ENCODE measurements at regions not wholly inside any gene's neighbourhood (a gene's known extent, or its start where the extent isn't known, plus 50 kb on each side); places are given as distances from the start of the nearest gene placed in this dataset.
A peak's percentile ranks its signal among the peaks of the same experiment; 100 is the strongest.
"Not testable (repeated sequence)": the region's sequence is repeated elsewhere in the genome, so short reads cannot be mapped to it uniquely, and the experiment has no call there.

GRCh38 chr4:159767406-159767805 lies 664.5 kb downstream of the RAPGEF2 start:
- ATAC-seq (ENCODE audit: low read depth in 2 of 2) (no peak), DNase-seq (no peak)
- Mint-ChIP-seq H3K9me3 (peaks cover 0 to 4% (median 0%) of the 10 kb centered on the region in 7 donors), H3K36me3 (no peaks in the 10 kb centered on the region), H3K27ac (no peak overlapping the region), H3K4me1 (no peaks in the 10 kb centered on the region), H3K27me3 (no peaks in the 10 kb centered on the region), H3K4me3 (no peak overlapping the region)

- no peaks in the 10 kb centered on the region for H3K36me3 Mint-ChIP-seq
- no peak overlapping the region for H3K27ac Mint-ChIP-seq
- no peak overlapping the region for H3K4me3 Mint-ChIP-seq
- H3K4me1 Mint-ChIP-seq = no peaks in the 10 kb centered on the region
- peaks cover 0 to 2% (median 0%) of the 10 kb centered on the region in 7 donors for H3K9me3 Mint-ChIP-seq
- no peak for DNase-seq
- no peak for ATAC-seq (ENCODE audit: low read depth in 2 of 2)
- no peaks in the 10 kb centered on the region for H3K27me3 Mint-ChIP-seq
These were observed 665.1 kb downstream of the RAPGEF2 start for GRCh38 chr4:159768016-159768415.

- Mint-ChIP-seq H3K4me1 (no peaks in the 10 kb centered on the region), H3K27me3 (no peaks in the 10 kb centered on the region), H3K36me3 (no peaks in the 10 kb centered on the region), H3K4me3 (no peak overlapping the region), H3K27ac (no peak overlapping the region), H3K9me3 (peaks cover 0 to 6% (median 0%) of the 10 kb centered on the region in 7 donors)
- no peak for DNase-seq
- ATAC-seq (ENCODE audit: low read depth in 2 of 2) = no peak
These were observed 667.5 kb downstream of the RAPGEF2 start for GRCh38 chr4:159770401-159770800.

- ATAC-seq (ENCODE audit: low read depth in 2 of 2) = no peak
- no peaks in the 10 kb centered on the region for H3K4me1 Mint-ChIP-seq
- no peaks in the 10 kb centered on the region for H3K36me3 Mint-ChIP-seq
- no peak overlapping the region for H3K27ac Mint-ChIP-seq
- no peaks in the 10 kb centered on the region for H3K27me3 Mint-ChIP-seq
- H3K4me3 Mint-ChIP-seq = no peak overlapping the region
- H3K9me3 Mint-ChIP-seq = peaks cover 0 to 6% (median 0%) of the 10 kb centered on the region in 7 donors
- no peak for DNase-seq
These were observed 668.1 kb downstream of the RAPGEF2 start for GRCh38 chr4:159770969-159771368.

GRCh38 chr4:159776961-159777360 lies 674.1 kb downstream of the RAPGEF2 start:
- H3K27me3 Mint-ChIP-seq = no peaks in the 10 kb centered on the region
- no peak overlapping the region for H3K4me3 Mint-ChIP-seq
- DNase-seq (no peak), ATAC-seq (ENCODE audit: low read depth in 2 of 2) (no peak)
- peaks cover 0 to 6% (median 0%) of the 10 kb centered on the region in 7 donors for H3K9me3 Mint-ChIP-seq
- H3K4me1 Mint-ChIP-seq = no peaks in the 10 kb centered on the region
- no peaks in the 10 kb centered on the region for H3K36me3 Mint-ChIP-seq
- H3K27ac Mint-ChIP-seq = no peak overlapping the region

- Mint-ChIP-seq H3K27ac (peak overlapping the region in 1 of 6 donors; percentile 4), H3K9me3 (peaks cover 0 to 6% (median 0%) of the 10 kb centered on the region in 7 donors), H3K4me3 (no peak overlapping the region), H3K4me1 (no peaks in the 10 kb centered on the region), H3K27me3 (no peaks in the 10 kb centered on the region), H3K36me3 (no peaks in the 10 kb centered on the region)
- no peak for DNase-seq
- ATAC-seq (ENCODE audit: low read depth in 2 of 2) = no peak
These were observed 674.8 kb downstream of the RAPGEF2 start for GRCh38 chr4:159777689-159778088.

GRCh38 chr4:159778298-159778697 lies 675.4 kb downstream of the RAPGEF2 start:
- Mint-ChIP-seq H3K4me3 (no peak overlapping the region), H3K9me3 (peaks cover 0 to 6% (median 0%) of the 10 kb centered on the region in 7 donors), H3K27me3 (no peaks in the 10 kb centered on the region), H3K4me1 (no peaks in the 10 kb centered on the region), H3K27ac (no peak overlapping the region), H3K36me3 (no peaks in the 10 kb centered on the region)
- ATAC-seq (ENCODE audit: low read depth in 2 of 2) (no peak), DNase-seq (no peak)

GRCh38 chr4:159779716-159780115 lies 676.8 kb downstream of the RAPGEF2 start:
- no peaks in the 10 kb centered on the region for H3K9me3 Mint-ChIP-seq
- DNase-seq (no peak), ATAC-seq (ENCODE audit: low read depth in 2 of 2) (no peak)
- no peaks in the 10 kb centered on the region for H3K36me3 Mint-ChIP-seq
- H3K4me3 Mint-ChIP-seq = no peak overlapping the region
- no peaks in the 10 kb centered on the region for H3K27me3 Mint-ChIP-seq
- no peaks in the 10 kb centered on the region for H3K4me1 Mint-ChIP-seq
- H3K27ac Mint-ChIP-seq = no peak overlapping the region

GRCh38 chr4:159780196-159780922 lies 677.5 kb downstream of the RAPGEF2 start:
- Mint-ChIP-seq H3K4me3 (no peak overlapping the region), H3K27ac (no peak overlapping the region), H3K4me1 (no peaks in the 10 kb centered on the region), H3K27me3 (no peaks in the 10 kb centered on the region), H3K9me3 (no peaks in the 10 kb centered on the region), H3K36me3 (no peaks in the 10 kb centered on the region)
- no peak for ATAC-seq (ENCODE audit: low read depth in 2 of 2)
- no peak for DNase-seq

GRCh38 chr4:159787901-159788300 lies 685.0 kb downstream of the RAPGEF2 start:
- ATAC-seq (ENCODE audit: low read depth in 2 of 2) = no peak
- Mint-ChIP-seq H3K4me1 (no peaks in the 10 kb centered on the region), H3K36me3 (no peaks in the 10 kb centered on the region), H3K27me3 (no peaks in the 10 kb centered on the region), H3K9me3 (peaks cover 0 to 7% (median 3%) of the 10 kb centered on the region in 7 donors), H3K4me3 (no peak overlapping the region), H3K27ac (no peak overlapping the region)
- no peak for DNase-seq

- Mint-ChIP-seq H3K27ac (no peak overlapping the region), H3K27me3 (no peaks in the 10 kb centered on the region), H3K4me1 (no peaks in the 10 kb centered on the region), H3K36me3 (no peaks in the 10 kb centered on the region), H3K9me3 (peaks cover 0 to 7% (median 3%) of the 10 kb centered on the region in 7 donors), H3K4me3 (no peak overlapping the region)
- no peak for DNase-seq
- no peak for ATAC-seq (ENCODE audit: low read depth in 2 of 2)
These were observed 688.5 kb downstream of the RAPGEF2 start for GRCh38 chr4:159791334-159791733.

GRCh38 chr4:159804592-159804991 lies 701.7 kb downstream of the RAPGEF2 start:
- not testable (repeated sequence) for H3K9me3 Mint-ChIP-seq; H3K4me1 Mint-ChIP-seq; H3K36me3 Mint-ChIP-seq; DNase-seq; H3K4me3 Mint-ChIP-seq; ATAC-seq (ENCODE audit: low read depth in 2 of 2); H3K27ac Mint-ChIP-seq; H3K27me3 Mint-ChIP-seq

GRCh38 chr4:159823743-159824142 lies 720.9 kb downstream of the RAPGEF2 start:
- ATAC-seq (ENCODE audit: low read depth in 2 of 2) = no peak
- H3K36me3 Mint-ChIP-seq = no peaks in the 10 kb centered on the region
- H3K9me3 Mint-ChIP-seq = peaks cover 6 to 23% (median 9%) of the 10 kb centered on the region in 7 donors

GRCh38 chr4:159828687-159829086 lies 725.8 kb downstream of the RAPGEF2 start:
- Mint-ChIP-seq H3K27ac (no peak overlapping the region), H3K9me3 (peaks cover 0 to 22% (median 6%) of the 10 kb centered on the region in 7 donors), H3K4me1 (no peaks in the 10 kb centered on the region), H3K36me3 (no peaks in the 10 kb centered on the region), H3K4me3 (no peak overlapping the region), H3K27me3 (no peaks in the 10 kb centered on the region)
- DNase-seq (no peak), ATAC-seq (ENCODE audit: low read depth in 2 of 2) (no peak)

More at GRCh38 chr4:159823743-159824142, 720.9 kb downstream of the RAPGEF2 start:
- Mint-ChIP-seq H3K27me3 (no peaks in the 10 kb centered on the region), H3K4me1 (no peaks in the 10 kb centered on the region), H3K4me3 (no peak overlapping the region), H3K27ac (no peak overlapping the region)
- DNase-seq = no peak
